Neural cell (in vitro differentiated cells): ENCODE measurements at regions not wholly inside any gene's neighbourhood (a gene's known extent, or its start where the extent isn't known, plus 50 kb on each side); places are given as distances from the start of the nearest gene placed in this dataset.

ENCODE experiments used
- EP300 ChIP-seq: fragments of 450-650 bp; conservative IDR thresholded peaks from 2 replicates; pipeline ENCODE4 v1.6.1; 2014; ENCODE audit warnings: antibody characterized with exemption, mild to moderate bottlenecking, moderate library complexity; ENCODE audit not compliant: poor library complexity, severe bottlenecking
- EZH2 ChIP-seq: fragments of 200-600, 300-800 bp; shearing (Covaris generic), sonication (generic); IDR thresholded peaks from 2 replicates; pipeline ENCODE4 v1.6.1; 2014; ENCODE audit warnings: antibody characterized with exemption, low read length, borderline replicate concordance, mild to moderate bottlenecking; ENCODE audit not compliant: insufficient read depth, poor library complexity, severe bottlenecking
- MXI1 ChIP-seq: fragments of 450-650 bp; conservative IDR thresholded peaks from 2 replicates; pipeline ENCODE4 v1.6.1; 2014; ENCODE audit warnings: antibody characterized with exemption, mild to moderate bottlenecking; ENCODE audit not compliant: poor library complexity, severe bottlenecking
- POLR2AphosphoS5 ChIP-seq: IDR thresholded peaks from 2 replicates; pipeline ENCODE4 v1.6.1; 2012
- RAD21 ChIP-seq: fragments of 450-650 bp; conservative IDR thresholded peaks from 2 replicates; pipeline ENCODE4 v1.6.1; 2014; ENCODE audit warnings: antibody characterized with exemption, mild to moderate bottlenecking, moderate library complexity
- TF ChIP-seq, protein P1 (sequence below): IDR thresholded peaks from 2 replicates; pipeline ENCODE4 v1.6.1; 2012; ENCODE audit warnings: borderline replicate concordance
- TF ChIP-seq, protein P2 (sequence below): fragments of 450-650 bp; IDR thresholded peaks from 2 replicates; pipeline ENCODE4 v1.5.1; 2014; ENCODE audit warnings: antibody characterized with exemption, mild to moderate bottlenecking, moderate library complexity; ENCODE audit not compliant: poor library complexity, severe bottlenecking

- TF ChIP-seq, protein P1, sequence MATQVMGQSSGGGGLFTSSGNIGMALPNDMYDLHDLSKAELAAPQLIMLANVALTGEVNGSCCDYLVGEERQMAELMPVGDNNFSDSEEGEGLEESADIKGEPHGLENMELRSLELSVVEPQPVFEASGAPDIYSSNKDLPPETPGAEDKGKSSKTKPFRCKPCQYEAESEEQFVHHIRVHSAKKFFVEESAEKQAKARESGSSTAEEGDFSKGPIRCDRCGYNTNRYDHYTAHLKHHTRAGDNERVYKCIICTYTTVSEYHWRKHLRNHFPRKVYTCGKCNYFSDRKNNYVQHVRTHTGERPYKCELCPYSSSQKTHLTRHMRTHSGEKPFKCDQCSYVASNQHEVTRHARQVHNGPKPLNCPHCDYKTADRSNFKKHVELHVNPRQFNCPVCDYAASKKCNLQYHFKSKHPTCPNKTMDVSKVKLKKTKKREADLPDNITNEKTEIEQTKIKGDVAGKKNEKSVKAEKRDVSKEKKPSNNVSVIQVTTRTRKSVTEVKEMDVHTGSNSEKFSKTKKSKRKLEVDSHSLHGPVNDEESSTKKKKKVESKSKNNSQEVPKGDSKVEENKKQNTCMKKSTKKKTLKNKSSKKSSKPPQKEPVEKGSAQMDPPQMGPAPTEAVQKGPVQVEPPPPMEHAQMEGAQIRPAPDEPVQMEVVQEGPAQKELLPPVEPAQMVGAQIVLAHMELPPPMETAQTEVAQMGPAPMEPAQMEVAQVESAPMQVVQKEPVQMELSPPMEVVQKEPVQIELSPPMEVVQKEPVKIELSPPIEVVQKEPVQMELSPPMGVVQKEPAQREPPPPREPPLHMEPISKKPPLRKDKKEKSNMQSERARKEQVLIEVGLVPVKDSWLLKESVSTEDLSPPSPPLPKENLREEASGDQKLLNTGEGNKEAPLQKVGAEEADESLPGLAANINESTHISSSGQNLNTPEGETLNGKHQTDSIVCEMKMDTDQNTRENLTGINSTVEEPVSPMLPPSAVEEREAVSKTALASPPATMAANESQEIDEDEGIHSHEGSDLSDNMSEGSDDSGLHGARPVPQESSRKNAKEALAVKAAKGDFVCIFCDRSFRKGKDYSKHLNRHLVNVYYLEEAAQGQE: no peak
- TF ChIP-seq, protein P2, sequence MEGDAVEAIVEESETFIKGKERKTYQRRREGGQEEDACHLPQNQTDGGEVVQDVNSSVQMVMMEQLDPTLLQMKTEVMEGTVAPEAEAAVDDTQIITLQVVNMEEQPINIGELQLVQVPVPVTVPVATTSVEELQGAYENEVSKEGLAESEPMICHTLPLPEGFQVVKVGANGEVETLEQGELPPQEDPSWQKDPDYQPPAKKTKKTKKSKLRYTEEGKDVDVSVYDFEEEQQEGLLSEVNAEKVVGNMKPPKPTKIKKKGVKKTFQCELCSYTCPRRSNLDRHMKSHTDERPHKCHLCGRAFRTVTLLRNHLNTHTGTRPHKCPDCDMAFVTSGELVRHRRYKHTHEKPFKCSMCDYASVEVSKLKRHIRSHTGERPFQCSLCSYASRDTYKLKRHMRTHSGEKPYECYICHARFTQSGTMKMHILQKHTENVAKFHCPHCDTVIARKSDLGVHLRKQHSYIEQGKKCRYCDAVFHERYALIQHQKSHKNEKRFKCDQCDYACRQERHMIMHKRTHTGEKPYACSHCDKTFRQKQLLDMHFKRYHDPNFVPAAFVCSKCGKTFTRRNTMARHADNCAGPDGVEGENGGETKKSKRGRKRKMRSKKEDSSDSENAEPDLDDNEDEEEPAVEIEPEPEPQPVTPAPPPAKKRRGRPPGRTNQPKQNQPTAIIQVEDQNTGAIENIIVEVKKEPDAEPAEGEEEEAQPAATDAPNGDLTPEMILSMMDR: no peak
- TF ChIP-seq POLR2AphosphoS5 (no peak), RAD21 (no peak), EP300 (no peak), EZH2 (no peak), MXI1 (no peak)
Observed at GRCh38 chr4:137032222-137032621, 500.1 kb downstream of the PCDH18 start.
